GM18502 (cell line): ENCODE measurements at regions not wholly inside any gene's neighbourhood (a gene's known extent, or its start where the extent isn't known, plus 50 kb on each side); places are given as distances from the start of the nearest gene placed in this dataset.

Experiments
- ATAC-seq: cut with Tn5 transposase; IDR thresholded peaks from one replicate; pipeline ENCODE4 v1.9.1; 2021; ENCODE audit warnings: mild to moderate bottlenecking; ENCODE audit not compliant: unreplicated experiment, poor library complexity

DNA sequence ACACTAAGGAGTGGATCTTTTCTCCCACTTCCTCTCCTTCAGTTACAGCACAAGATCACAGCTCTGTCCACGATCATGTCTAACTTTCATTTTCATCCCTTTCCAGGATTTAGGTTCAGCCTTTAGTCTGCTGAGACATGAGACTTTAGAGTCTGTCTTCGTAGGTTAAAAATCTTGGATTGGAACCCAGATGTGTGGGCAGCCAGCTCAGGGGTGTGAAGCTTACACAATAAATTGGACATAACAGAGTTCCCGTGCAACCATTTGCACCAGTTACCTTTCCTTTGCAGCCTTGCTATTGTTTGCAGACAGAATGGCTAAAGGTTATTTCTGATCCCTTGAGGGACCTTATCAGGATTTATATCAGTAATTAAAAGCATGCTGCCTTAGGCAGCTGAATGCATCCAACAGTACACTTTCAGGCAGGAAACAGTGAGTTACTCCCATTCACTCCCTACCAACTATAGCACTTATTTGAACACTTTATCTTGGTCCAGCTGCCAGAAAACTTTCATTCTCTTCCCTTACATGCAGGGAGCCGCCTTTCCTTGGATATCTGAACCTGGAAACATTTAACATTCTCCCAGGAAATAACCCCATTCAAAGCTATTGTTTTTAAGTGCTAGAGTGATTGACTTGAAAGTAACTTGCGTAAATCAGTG lies 87.3 kb downstream of the TMEM100 start:
- no peak for ATAC-seq

DNA sequence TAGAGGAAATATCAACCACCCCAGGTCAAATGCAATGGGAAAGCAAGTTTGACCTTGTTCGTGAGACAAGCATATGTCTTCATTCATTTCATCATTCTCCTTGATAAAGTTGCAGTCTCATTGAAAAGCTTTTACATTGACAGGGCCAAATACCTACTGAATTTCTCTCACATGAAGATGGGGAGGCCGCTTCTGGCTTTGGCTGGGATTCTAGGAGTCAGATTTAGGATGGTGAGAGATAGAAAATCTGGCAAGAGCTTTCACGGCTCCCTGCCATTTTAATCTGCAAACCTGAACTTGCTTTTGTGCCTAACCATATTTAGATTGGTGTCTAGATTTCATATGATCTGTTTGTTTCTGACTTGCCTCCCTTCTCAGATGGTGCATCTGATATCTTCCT lies 88.0 kb downstream of the TMEM100 start:
- no peak for ATAC-seq

DNA sequence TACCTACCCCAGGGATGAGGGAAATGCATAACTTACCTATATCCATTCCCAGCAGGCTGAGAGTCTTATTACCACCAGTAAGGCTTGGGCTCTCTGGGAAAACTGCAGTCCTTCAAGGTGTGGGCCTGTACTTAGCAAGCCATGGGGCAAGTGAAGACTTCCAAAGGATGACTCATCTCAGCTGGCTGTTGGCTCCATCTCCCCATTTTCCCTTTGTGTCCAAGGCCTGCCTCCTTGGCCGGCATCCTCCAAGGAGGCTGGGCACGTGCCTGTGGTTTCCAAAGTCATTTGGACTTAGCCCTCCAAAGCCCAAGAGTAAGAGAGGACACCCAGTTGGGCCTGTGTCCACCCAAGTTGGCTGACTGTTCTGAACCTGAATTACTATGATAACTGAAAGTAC lies 89.8 kb downstream of the TMEM100 start:
- no peak for ATAC-seq

GRCh38 chr17:55632236-55632635 lies 90.4 kb downstream of the TMEM100 start:
- no peak for ATAC-seq

DNA sequence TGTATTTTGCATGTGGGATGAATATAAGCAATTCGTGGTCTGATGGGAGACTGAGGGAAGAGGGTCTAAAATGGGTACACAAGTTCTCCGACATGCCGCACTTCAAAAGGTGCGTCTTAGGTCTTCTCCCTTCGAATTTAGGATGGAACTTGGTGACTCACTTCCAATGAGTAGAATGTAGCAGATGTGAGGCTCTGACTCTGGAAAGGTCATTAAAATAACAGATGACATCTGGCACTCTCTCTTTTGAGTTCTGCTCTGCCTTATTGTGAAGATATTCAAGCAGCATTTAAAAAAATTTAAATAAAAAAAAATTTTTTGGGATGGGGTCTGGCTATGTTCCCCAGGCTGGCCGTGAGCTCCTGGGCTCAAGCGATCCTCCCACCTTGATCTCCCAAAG lies 92.7 kb downstream of the TMEM100 start:
- ATAC-seq = no peak

DNA sequence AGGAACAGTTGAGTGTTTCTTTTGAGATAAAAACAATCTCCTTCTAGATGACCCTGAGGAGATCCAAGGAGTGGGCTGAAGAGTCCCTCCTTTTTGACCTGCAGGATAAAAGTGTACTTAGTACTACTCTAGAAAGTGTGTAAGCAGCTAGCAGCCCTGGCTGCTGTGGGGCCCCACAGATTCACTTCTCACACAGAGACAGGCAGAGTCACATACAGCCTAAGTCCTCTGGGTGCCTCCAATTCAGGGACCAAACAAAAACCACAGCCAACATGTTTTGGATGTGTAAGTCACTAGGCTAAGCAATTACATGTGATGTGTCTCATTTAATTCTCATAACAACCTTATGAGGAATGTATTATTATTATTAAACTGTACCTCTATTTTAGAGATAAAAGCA lies 97.1 kb downstream of the TMEM100 start:
- ATAC-seq = peak; percentile 86

DNA sequence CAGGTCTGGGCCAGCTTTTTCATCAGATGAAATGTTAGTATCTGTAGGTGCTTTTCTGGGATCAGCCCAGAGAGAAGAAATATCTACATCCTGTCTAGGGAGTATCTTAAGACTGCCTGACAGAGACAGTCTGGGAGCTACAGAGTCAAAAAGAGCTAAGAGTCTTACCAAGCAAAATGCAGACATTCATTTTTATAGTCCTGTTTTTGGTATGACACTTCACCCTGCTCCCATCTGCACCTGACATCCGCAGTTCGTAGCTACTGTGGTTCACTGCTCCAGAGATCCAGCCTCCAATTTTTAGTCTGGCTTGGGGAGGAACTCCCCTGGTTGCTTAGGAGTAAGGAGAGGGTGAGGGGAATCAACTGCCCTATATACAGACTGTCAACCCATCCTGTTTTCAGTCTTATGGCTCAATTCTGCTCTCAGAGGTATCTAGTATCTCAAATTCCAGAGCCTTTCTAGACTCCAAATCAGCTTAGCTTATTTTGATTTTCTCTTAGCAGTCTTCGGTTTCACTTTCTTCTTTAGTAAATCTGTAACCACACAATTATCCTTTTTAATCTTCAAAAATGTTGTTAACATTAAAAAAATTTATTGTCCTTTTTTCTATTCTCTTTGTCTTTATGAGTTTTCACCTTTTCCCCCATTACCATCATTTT lies 97.8 kb downstream of the TMEM100 start:
- peak; percentile 74 for ATAC-seq

- ATAC-seq = no peak
These were observed 100.1 kb downstream of the TMEM100 start for GRCh38 chr17:55622547-55622946.

GRCh38 chr17:55620945-55621344 lies 101.7 kb downstream of the TMEM100 start:
- no peak for ATAC-seq

GRCh38 chr17:55620023-55620422 lies 102.6 kb downstream of the TMEM100 start:
- no peak for ATAC-seq

DNA sequence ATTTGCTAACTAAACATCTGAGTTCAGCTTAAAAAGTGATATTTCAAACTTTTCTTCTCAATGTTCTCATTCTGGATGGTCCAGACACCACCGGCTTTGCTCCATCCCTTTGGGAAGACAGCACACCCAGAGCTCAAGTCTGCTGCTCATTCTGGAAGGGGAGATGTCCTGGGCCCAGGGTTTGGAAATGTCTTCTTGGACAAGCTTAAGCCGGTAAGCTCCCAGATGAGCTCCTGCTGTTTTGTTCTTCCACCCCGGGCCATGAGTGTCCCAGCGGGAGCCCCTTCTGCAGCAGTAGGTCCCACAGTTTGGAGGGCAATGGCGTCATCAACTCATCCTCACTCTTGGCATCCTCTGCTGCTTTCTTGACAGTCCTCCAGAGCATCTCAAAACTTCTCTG lies 105.2 kb downstream of the TMEM100 start:
- ATAC-seq = no peak

- ATAC-seq = no peak
These were observed 102.8 kb upstream of the SMIM36 start for GRCh38 chr17:55614061-55614460.

- no peak for ATAC-seq
These were observed 101.5 kb upstream of the SMIM36 start for GRCh38 chr17:55612691-55613141.

GRCh38 chr17:55607731-55608341 lies 96.6 kb upstream of the SMIM36 start:
- ATAC-seq = no peak

DNA sequence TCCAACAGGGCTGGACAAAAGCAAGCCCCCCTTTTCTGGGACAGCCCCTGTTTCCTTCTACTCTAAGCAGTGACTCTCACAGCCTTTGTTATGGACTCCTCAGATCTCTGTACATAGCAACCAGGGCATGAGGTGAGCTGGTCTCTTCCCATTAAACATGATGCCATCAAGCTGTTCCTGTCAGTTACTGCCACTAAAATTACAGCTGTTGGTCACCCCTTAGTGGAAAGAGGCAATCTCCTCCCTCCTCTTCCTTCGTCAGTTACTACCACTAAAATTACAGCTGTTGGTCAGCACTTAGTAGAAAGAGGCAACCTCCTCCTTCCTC lies 95.2 kb upstream of the SMIM36 start:
- no peak for ATAC-seq

GRCh38 chr17:55605705-55606487 lies 94.6 kb upstream of the SMIM36 start:
- ATAC-seq = no peak

GRCh38 chr17:55601874-55602364 lies 90.7 kb upstream of the SMIM36 start:
- ATAC-seq = peak; percentile 66

DNA sequence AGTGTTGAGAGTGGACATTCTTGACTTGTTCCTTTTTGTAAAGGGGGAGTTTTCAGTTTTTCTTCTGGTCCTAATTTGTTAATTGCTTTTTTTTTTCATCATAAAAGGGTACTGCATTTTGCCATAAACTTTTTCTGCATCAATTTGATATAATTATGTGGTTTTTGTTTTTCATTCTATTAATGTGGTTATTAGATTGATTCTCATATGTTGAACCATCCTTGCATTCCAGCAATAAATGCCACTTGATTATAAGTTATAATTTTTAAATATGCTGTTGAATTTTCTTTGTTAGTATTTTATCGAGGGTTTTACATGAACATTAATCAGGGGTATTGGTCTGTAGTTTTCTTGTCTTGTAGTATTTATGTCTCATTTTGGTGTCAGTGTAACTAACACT lies 87.2 kb upstream of the SMIM36 start:
- ATAC-seq = no peak

- ATAC-seq = no peak
These were observed 77.4 kb upstream of the SMIM36 start for GRCh38 chr17:55588446-55589242.

GRCh38 chr17:55587608-55588139 lies 76.4 kb upstream of the SMIM36 start:
- ATAC-seq = no peak
